Neural progenitor cell (in vitro differentiated cells): ENCODE measurements at regions not wholly inside any gene's neighbourhood (a gene's known extent, or its start where the extent isn't known, plus 50 kb on each side); places are given as distances from the start of the nearest gene placed in this dataset.

Source experiments
- DNase-seq: peaks from one replicate; pipeline ENCODE4 v3.0.0-alpha.2; 2016; ENCODE audit warnings: low spot score
- H2AFZ ChIP-seq: fragments of 200-600 bp; sonication (generic); replicated peaks from 2 replicates; pipeline ENCODE4 v1.6.1; 2016; ENCODE audit warnings: antibody characterized with exemption
- H3F3A ChIP-seq: fragments of 200-600 bp; sonication (generic); 2 replicates; pipeline ENCODE4 v1.6.1; 2016; ENCODE audit warnings: antibody characterized with exemption, low read depth
- H3K27ac ChIP-seq: fragments of 200-600 bp; sonication (generic); 2 replicates; pipeline ENCODE4 v1.5.1; 2016; ENCODE audit warnings: mild to moderate bottlenecking
- H3K27me3 ChIP-seq: fragments of 200-600 bp; sonication (generic); 2 replicates; pipeline ENCODE4 v1.6.1; 2016; ENCODE audit warnings: mild to moderate bottlenecking, moderate library complexity
- H3K36me3 ChIP-seq: fragments of 200-600 bp; sonication (generic); 2 replicates; pipeline ENCODE4 v1.5.1; 2016
- H3K4me1 ChIP-seq: fragments of 200-600 bp; sonication (generic); 2 replicates; pipeline ENCODE4 v1.6.1; 2016; ENCODE audit warnings: mixed run types
- H3K4me2 ChIP-seq: fragments of 200-600 bp; sonication (generic); 2 replicates; pipeline ENCODE4 v1.6.1; 2016
- H3K4me3 ChIP-seq: fragments of 200-600 bp; sonication (generic); 2 replicates; pipeline ENCODE4 v1.5.1; 2016
- H3K79me2 ChIP-seq: fragments of 200-600 bp; sonication (generic); 2 replicates; pipeline ENCODE4 v1.6.1; 2016; ENCODE audit warnings: low read depth
- H3K9ac ChIP-seq: fragments of 200-600 bp; sonication (generic); 2 replicates; pipeline ENCODE4 v1.6.1; 2016
- H3K9me3 ChIP-seq: fragments of 200-600 bp; sonication (generic); 2 replicates; pipeline ENCODE4 v1.5.1; 2016; ENCODE audit warnings: low read depth
- H4K20me1 ChIP-seq: fragments of 200-600 bp; sonication (generic); 2 replicates; pipeline ENCODE4 v1.6.1; 2016; ENCODE audit warnings: low read depth
- H3K27ac Mint-ChIP-seq: 3 replicates; pipeline ENCODE4 v1.8.0; 2021; ENCODE audit warnings: mixed read lengths
- H3K27me3 Mint-ChIP-seq: 2 replicates; pipeline ENCODE4 v1.8.0; 2022; ENCODE audit warnings: low read depth, mild to moderate bottlenecking, inconsistent platforms, moderate library complexity, mixed read lengths; ENCODE audit not compliant: insufficient read depth
- H3K36me3 Mint-ChIP-seq: 3 replicates; pipeline ENCODE4 v1.8.0; 2021; ENCODE audit warnings: mixed read lengths
- H3K4me1 Mint-ChIP-seq: 3 replicates; pipeline ENCODE4 v1.8.0; 2021; ENCODE audit warnings: mixed read lengths
- H3K4me3 Mint-ChIP-seq: 3 replicates; pipeline ENCODE4 v1.8.0; 2021; ENCODE audit warnings: mild to moderate bottlenecking, moderate library complexity, mixed read lengths
- H3K9me3 Mint-ChIP-seq: 3 replicates; pipeline ENCODE4 v1.8.0; 2020; ENCODE audit warnings: mixed read lengths
- EZH2 ChIP-seq: fragments of 200-600 bp; sonication (generic); IDR thresholded peaks from 2 replicates; pipeline ENCODE4 v1.6.1; 2017; ENCODE audit warnings: antibody characterized with exemption, mild to moderate bottlenecking, moderate library complexity
- EZH2phosphoT487 ChIP-seq: fragments of 200-600 bp; sonication (generic); IDR thresholded peaks from 2 replicates; pipeline ENCODE4 v1.6.1; 2017; ENCODE audit warnings: antibody characterized with exemption
- TF ChIP-seq, protein P1 (sequence below): fragments of 200-600 bp; sonication (generic); IDR thresholded peaks from 2 replicates; pipeline ENCODE4 v1.5.1; 2017; ENCODE audit warnings: antibody characterized with exemption, mild to moderate bottlenecking

GRCh38 chr2:126385441-126385840 is 270.5 kb upstream of the GYPC start:
- H3K4me2 ChIP-seq, result no peak overlapping the region
- no peaks in the 10 kb centered on the region for H3K79me2 ChIP-seq
- peaks cover 12% of the 10 kb centered on the region for H3K4me1 ChIP-seq
- no peaks in the 10 kb centered on the region for H3K27me3 ChIP-seq
- Mint-ChIP-seq H3K9me3 (peaks cover 22% of the 10 kb centered on the region), H3K4me3 (no peak overlapping the region), H3K36me3 (no peaks in the 10 kb centered on the region), H3K27me3 (peaks cover 2% of the 10 kb centered on the region), H3K4me1 (peaks cover 4% of the 10 kb centered on the region), H3K27ac (no peak overlapping the region)
- H4K20me1 ChIP-seq, result no peaks in the 10 kb centered on the region
- H2AFZ ChIP-seq, result no peak overlapping the region
- H3K4me3 ChIP-seq, result no peak overlapping the region
- TF ChIP-seq EZH2 (no peak), EZH2phosphoT487 (no peak)
- TF ChIP-seq, protein P1, sequence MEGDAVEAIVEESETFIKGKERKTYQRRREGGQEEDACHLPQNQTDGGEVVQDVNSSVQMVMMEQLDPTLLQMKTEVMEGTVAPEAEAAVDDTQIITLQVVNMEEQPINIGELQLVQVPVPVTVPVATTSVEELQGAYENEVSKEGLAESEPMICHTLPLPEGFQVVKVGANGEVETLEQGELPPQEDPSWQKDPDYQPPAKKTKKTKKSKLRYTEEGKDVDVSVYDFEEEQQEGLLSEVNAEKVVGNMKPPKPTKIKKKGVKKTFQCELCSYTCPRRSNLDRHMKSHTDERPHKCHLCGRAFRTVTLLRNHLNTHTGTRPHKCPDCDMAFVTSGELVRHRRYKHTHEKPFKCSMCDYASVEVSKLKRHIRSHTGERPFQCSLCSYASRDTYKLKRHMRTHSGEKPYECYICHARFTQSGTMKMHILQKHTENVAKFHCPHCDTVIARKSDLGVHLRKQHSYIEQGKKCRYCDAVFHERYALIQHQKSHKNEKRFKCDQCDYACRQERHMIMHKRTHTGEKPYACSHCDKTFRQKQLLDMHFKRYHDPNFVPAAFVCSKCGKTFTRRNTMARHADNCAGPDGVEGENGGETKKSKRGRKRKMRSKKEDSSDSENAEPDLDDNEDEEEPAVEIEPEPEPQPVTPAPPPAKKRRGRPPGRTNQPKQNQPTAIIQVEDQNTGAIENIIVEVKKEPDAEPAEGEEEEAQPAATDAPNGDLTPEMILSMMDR, result no peak
- H3K36me3 ChIP-seq, result no peaks in the 10 kb centered on the region
- peaks cover 11% of the 10 kb centered on the region for H3F3A ChIP-seq
- no peaks in the 10 kb centered on the region for H3K9me3 ChIP-seq
- DNase-seq, result no peak
- H3K9ac ChIP-seq, result no peak overlapping the region
- H3K27ac ChIP-seq, result no peak overlapping the region

- DNase-seq, result no peak
- no peak overlapping the region for H3K4me3 ChIP-seq
- H3K27me3 ChIP-seq, result no peaks in the 10 kb centered on the region
- H3K36me3 ChIP-seq, result no peaks in the 10 kb centered on the region
- H3K9me3 ChIP-seq, result no peaks in the 10 kb centered on the region
- no peaks in the 10 kb centered on the region for H3K79me2 ChIP-seq
- no peaks in the 10 kb centered on the region for H4K20me1 ChIP-seq
- Mint-ChIP-seq H3K27ac (no peak overlapping the region), H3K4me3 (no peak overlapping the region), H3K9me3 (peaks cover 22% of the 10 kb centered on the region), H3K27me3 (peaks cover 2% of the 10 kb centered on the region), H3K4me1 (no peaks in the 10 kb centered on the region), H3K36me3 (no peaks in the 10 kb centered on the region)
- no peak overlapping the region for H3K9ac ChIP-seq
- no peak overlapping the region for H3K27ac ChIP-seq
- H3K4me1 ChIP-seq, result peaks cover 7% of the 10 kb centered on the region
- TF ChIP-seq EZH2, result no peak
- no peak for TF ChIP-seq EZH2phosphoT487
- TF ChIP-seq, protein P1, result no peak
- no peak overlapping the region for H2AFZ ChIP-seq
- no peak overlapping the region for H3K4me2 ChIP-seq
- H3F3A ChIP-seq, result peaks cover 5% of the 10 kb centered on the region
Measured at GRCh38 chr2:126385983-126386382, 270.0 kb upstream of the GYPC start.

DNA sequence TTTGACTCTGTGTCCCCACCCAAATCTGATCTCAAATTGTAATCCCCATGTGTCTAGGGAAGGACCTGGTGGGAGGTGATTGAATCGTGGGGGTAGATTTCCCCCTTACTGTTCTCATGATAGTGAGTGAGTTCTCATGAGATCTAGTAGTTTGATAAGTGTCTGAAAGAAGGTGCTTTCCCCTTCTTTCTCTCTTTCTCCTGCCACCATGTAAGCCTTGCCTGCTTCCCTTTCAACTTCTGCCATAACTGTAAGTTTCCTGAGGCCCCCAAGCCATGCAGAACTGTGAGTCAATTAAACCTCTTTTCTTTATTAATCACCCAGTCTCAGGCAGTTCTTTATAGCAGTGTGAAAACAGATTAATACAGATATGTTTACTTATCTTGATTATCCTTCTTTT is 266.5 kb upstream of the GYPC start:
- Histone ChIP-seq H3K9me3 (no peaks in the 10 kb centered on the region), H3K36me3 (no peaks in the 10 kb centered on the region), H3F3A (no peaks in the 10 kb centered on the region), H3K4me1 (no peaks in the 10 kb centered on the region), H3K9ac (no peak overlapping the region), H3K27ac (no peak overlapping the region), H3K4me3 (no peak overlapping the region), H3K27me3 (no peaks in the 10 kb centered on the region), H3K4me2 (no peak overlapping the region), H2AFZ (no peak overlapping the region), H3K79me2 (no peaks in the 10 kb centered on the region), H4K20me1 (no peaks in the 10 kb centered on the region)
- peaks cover 4% of the 10 kb centered on the region for H3K27me3 Mint-ChIP-seq
- H3K36me3 Mint-ChIP-seq, result no peaks in the 10 kb centered on the region
- H3K27ac Mint-ChIP-seq, result no peak overlapping the region
- TF ChIP-seq EZH2phosphoT487, result no peak
- no peak for TF ChIP-seq EZH2
- TF ChIP-seq, protein P1, result no peak
- no peak for DNase-seq
- peaks cover 22% of the 10 kb centered on the region for H3K9me3 Mint-ChIP-seq
- H3K4me1 Mint-ChIP-seq, result no peaks in the 10 kb centered on the region
- no peak overlapping the region for H3K4me3 Mint-ChIP-seq

DNA sequence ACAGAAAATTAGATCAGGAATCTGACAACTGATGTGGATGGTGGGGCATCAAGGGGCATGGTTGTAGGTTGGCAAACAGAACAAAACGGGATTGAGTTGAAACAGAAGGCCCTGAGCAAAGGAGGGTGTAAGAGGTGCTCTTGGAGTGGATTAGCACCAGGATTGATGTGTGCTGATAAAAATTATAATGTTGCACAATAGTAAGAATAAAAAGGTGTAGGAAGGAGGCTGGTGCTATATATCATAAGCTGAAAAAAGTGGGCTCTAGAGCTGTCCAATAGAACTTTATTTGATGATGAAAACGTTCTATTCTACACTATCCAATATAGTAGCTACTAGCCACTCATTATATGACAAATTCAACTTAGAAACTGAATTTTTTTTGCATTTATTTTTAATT is 263.1 kb upstream of the GYPC start:
- no peaks in the 10 kb centered on the region for H3K36me3 Mint-ChIP-seq
- Histone ChIP-seq H3K4me2 (no peak overlapping the region), H3F3A (no peaks in the 10 kb centered on the region), H2AFZ (no peak overlapping the region), H3K27me3 (no peaks in the 10 kb centered on the region), H3K79me2 (no peaks in the 10 kb centered on the region), H3K4me1 (no peaks in the 10 kb centered on the region), H3K36me3 (no peaks in the 10 kb centered on the region), H3K9me3 (no peaks in the 10 kb centered on the region), H3K9ac (no peak overlapping the region), H4K20me1 (no peaks in the 10 kb centered on the region), H3K4me3 (no peak overlapping the region), H3K27ac (no peak overlapping the region)
- H3K4me1 Mint-ChIP-seq, result no peaks in the 10 kb centered on the region
- DNase-seq, result no peak
- peaks cover 2% of the 10 kb centered on the region for H3K27me3 Mint-ChIP-seq
- no peak overlapping the region for H3K4me3 Mint-ChIP-seq
- H3K9me3 Mint-ChIP-seq, result peaks cover 7% of the 10 kb centered on the region
- H3K27ac Mint-ChIP-seq, result no peak overlapping the region
- TF ChIP-seq, protein P1, result no peak
- no peak for TF ChIP-seq EZH2
